HG02759 (cell line): ENCODE measurements at regions not wholly inside any gene's neighbourhood (a gene's known extent, or its start where the extent isn't known, plus 50 kb on each side); places are given as distances from the start of the nearest gene placed in this dataset.
A peak's percentile ranks its signal among the peaks of the same experiment; 100 is the strongest.
"Not testable (repeated sequence)": the region's sequence is repeated elsewhere in the genome, so short reads cannot be mapped to it uniquely, and the experiment has no call there.

ENCODE experiments used
- ATAC-seq: cut with Tn5 transposase; IDR thresholded peaks from one replicate; pipeline ENCODE4 v1.9.1; 2021; ENCODE audit warnings: mild to moderate bottlenecking, moderate library complexity; ENCODE audit not compliant: unreplicated experiment

DNA sequence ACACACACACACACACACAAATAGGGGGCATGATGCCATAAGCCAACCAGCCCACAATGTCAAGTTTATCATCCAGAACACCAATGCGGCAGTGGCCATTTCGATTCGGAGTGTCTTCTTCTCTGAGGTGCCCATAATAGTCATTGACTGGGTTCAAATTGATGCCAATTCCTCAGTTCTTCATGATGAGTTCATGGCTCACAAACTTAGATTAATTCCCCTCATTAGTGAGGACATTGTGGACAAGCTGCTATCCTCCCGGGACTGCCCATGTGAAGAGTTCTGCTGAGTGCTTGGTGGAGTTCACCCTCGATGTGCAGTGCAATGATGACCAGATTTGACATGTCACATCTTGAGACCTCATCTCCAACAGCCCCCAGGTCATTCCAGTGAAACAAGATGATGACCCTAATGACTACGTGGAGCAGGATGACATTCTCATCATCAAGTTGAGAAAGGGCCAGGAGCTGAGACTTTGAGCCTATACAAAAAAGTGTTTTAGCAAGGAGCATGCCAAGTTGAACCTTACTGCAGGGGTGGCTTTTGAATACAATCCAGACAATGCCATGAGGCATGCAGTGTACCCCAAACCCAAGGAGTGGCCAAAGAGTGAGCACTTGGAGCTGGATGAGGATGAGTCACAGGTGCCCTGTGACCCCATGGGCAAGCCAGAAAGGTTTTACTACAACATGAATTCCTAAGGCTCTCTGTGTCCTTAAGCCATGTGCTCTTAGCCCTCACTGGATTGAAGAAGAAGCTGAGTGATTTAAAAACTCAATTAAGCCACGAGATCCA is 211.6 kb upstream of the SAMSN1 start:
- ATAC-seq, result no peak

DNA sequence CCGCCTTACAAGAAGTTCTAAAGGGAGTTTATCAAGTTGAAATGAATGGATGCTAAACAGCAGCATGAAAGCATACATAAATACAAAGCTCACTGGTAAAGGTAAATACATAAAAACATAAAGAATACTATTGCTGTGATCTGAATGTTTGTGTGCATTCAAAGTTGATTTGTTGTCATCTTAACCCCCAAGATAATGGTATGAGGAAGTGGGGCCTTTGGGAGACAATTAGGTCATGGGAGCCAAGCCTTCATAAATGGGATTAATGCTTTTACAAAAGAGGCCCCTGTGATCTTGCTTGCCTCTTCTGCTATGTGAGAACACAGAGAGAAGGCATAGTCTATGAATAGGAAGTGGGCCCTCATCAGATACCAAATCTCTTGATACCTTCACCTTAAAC is 209.0 kb upstream of the SAMSN1 start:
- no peak for ATAC-seq

- ATAC-seq, result no peak
These were observed 208.6 kb upstream of the SAMSN1 start for GRCh38 chr21:14754682-14755081.

GRCh38 chr21:14754259-14754604 is 208.1 kb upstream of the SAMSN1 start:
- no peak for ATAC-seq

DNA sequence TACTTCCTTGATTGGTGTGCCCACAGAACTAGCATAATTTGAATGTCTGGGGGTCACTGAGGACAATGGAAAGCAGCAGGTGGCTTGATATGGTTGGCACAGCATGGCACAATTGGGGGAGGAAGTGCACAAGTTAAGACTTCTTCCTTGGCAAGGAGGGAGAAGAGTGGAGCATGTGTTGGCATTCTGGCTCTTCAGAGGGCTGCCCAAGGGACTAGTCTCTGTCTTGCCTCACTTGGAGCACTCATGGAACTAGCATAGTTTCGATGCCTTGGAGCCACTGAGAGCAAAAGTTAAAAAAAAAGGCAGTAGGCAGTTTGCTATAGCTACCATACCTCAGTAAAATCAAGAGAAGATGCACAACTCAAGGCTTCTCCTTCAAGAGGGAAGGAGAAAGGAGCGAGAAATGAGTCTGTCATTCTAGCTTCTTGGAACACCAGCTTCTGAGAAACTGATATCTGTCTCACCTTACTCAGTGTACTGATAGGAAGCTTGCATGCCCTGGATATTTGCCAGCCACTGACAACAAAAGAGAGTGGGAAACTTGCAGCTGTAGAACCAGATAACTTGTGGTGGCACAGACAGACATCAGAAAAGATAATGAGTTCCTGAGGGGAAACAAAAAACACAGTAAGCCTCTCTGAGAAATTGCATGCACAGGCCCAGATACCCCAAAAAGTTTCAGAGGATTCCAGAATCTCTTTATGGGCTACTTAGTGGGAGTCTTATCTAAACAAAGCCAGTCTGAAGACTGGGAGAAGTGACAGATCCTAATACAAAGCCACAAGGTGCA is 207.5 kb upstream of the SAMSN1 start:
- ATAC-seq, result no peak

- ATAC-seq, result no peak
These were observed 207.0 kb upstream of the SAMSN1 start for GRCh38 chr21:14753069-14753465.

- no peak for ATAC-seq
These were observed 206.3 kb upstream of the SAMSN1 start for GRCh38 chr21:14752345-14752909.

GRCh38 chr21:14751602-14752344 is 205.7 kb upstream of the SAMSN1 start:
- no peak for ATAC-seq

- no peak for ATAC-seq
These were observed 204.9 kb upstream of the SAMSN1 start for GRCh38 chr21:14751011-14751410.

DNA sequence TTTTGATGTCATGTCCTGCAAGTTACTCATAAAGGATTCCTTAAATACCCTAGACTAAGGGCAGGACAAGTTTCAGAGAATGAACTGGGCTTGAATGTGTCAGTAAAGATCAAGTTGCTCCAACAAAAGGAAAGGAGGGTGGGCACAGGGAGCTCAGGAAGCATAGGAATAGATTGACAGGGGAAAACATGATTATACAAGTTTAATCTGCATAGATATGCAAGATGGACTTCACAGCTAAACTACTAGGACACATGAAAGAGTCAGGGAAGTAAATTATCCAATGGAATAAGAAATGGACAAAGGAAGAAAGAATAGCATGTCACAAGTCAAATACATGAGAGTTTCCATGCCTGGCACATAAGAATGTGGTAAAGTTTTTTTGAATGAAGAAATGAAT is 203.9 kb upstream of the SAMSN1 start:
- no peak for ATAC-seq

- ATAC-seq, result no peak
These were observed 202.5 kb upstream of the SAMSN1 start for GRCh38 chr21:14748662-14749061.

DNA sequence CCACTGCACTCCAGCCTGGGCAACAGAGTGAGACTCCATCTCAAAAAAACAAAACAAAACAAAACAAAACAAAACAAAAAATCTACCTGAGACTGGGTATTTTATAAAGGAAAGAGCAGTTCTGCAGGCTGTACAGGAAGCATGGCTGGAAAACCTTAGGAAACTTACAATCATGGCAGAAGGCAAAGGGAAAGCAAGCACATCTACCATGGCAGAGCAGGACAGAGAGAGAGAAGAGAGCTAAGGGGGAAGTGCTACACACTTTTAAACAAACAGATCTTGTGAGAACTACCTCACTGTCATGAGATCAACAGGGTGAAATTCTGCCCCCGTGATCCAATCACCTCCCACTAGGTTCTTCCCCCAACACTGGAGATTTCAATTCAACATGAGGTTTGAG is 198.3 kb upstream of the SAMSN1 start:
- no peak for ATAC-seq

GRCh38 chr21:14742119-14742518 is 196.0 kb upstream of the SAMSN1 start:
- ATAC-seq, result no peak

DNA sequence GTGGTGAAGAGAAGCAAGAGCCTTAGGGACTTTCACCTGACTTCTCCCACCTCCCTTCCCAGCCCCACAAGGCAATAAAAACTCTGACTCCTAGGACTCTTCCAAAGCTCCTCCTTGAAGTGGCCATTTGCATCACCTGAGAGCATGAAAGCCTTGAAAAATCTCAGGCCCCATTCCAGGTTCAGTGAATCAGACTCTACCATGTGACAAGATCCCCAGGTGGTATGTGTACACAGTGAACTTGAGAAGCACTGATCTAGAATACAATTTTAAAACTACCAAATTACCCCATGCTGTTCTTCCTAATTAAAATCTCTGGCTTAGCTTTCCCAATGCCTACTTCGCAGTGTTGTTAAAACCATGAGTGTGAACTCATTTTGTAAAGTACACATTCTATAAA is 195.1 kb upstream of the SAMSN1 start:
- no peak for ATAC-seq

DNA sequence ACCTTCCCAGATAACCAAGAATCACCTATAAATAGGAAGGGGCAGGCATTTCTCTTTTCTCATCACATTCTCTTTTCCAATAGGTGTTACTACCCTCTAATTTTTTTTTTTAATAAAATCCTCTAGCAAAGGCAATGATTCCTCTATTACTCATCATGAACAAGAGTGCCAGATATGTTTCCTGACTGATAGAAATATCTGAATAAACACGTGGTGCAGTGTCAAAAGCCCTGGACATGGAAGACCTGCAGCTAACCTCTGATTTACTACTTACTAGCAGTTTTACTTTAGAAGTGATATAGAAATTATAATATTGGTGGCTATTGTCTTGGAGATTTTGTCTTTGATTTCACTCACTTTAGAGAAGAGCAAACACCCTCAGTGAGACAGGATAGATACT is 194.6 kb upstream of the SAMSN1 start:
- no peak for ATAC-seq

DNA sequence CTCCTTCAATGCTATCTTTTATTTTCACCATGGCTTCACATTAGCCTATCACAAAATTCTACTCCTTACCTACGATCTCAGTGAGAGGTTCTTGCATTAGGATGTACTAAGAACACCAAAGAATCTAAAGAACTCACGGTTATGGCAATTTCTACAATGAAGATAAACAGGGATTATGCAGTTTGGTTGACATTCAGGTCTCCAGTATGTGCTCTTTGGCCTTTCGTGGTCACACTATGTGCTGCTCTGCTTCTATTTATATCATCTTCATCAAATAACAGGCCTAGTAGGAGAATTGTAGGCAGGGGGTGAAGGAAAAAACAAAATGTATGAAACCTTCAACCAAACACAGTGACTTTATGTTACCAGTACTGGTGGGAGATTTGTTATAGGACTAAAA is 194.0 kb upstream of the SAMSN1 start:
- no peak for ATAC-seq

DNA sequence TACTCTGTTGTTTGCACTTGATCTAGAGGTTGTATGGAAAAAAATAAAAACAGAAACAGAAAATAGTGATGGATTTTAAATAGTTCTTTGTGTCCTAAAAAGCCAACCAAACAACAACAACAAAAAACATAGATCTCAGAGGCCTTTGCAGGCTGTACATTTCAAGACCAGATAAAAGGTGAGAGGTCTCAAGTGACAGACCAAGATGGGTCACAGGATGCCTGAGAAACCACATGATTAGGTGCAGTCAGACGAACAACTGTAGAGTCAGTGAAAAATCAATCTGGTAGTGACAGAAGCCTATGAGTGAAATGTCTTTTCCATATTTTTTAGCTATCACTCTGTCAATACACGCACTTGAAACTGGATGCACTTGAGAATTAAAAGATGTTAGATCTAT is 193.5 kb upstream of the SAMSN1 start:
- no peak for ATAC-seq

DNA sequence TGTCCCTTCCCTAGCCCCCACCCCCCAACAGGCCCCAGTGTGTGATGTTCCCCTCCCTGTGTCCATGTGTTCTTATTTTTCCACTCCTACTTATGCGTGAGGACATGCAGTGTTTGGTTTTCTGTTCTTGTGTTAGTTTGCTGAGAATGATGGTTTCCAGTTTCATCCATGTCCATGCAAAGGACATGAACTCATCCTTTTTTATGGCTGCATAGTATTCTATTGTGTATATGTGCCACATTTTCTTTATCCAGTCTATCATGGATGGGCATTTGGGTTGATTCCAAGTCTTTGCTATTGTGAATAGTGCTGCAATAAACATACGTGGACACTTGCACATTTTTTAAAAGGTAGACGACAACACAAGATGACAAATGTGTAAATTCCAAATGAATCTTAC is 192.5 kb upstream of the SAMSN1 start:
- ATAC-seq, result not testable (repeated sequence)

GRCh38 chr21:14737922-14738321 is 191.8 kb upstream of the SAMSN1 start:
- peak; percentile 66 for ATAC-seq

GRCh38 chr21:14737284-14737691 is 191.2 kb upstream of the SAMSN1 start:
- ATAC-seq, result no peak

DNA sequence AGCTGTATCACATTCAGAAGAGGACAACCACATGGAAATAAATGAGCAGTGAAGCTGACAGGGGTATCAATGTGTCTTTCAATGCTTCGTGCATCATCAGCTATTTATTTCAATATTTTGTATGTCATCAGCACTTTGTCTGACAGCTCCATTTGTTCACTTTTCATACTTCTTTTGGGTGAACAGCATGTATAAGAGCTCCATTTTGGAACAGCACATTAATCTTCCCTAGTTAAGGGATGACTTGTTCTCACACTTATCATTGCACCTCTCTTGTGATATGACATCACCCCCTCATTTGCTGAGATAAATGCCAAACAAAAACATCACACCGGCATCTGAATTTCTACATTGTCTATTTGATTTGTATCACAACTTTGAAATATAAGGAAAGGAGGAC is 190.6 kb upstream of the SAMSN1 start:
- ATAC-seq, result no peak
